ENCODE measurements at regions not wholly inside any gene's neighbourhood (a gene's known extent, or its start where the extent isn't known, plus 50 kb on each side); places are given as distances from the start of the nearest gene placed in this dataset.
"Not testable (repeated sequence)": the region's sequence is repeated elsewhere in the genome, so short reads cannot be mapped to it uniquely, and the experiment has no call there.

- intact Hi-C loops (cut with micrococcal nuclease), result no loop called here
- DNase-seq (no peak), ATAC-seq (no peak)
These were observed 339.2 kb upstream of the ADARB2 start for GRCh38 chr10:2076528-2076927.

GRCh38 chr10:2067015-2067414, 329.7 kb upstream of the ADARB2 start:
- no peak for ATAC-seq
- DNase-seq, result no peak

GRCh38 chr10:2054728-2055127, 317.4 kb upstream of the ADARB2 start:
- ATAC-seq (no peak), DNase-seq (no peak)
- intact Hi-C loops (cut with micrococcal nuclease), result no loop called here

More at GRCh38 chr10:2067015-2067414, 329.7 kb upstream of the ADARB2 start:
- intact Hi-C loops (cut with micrococcal nuclease), result no loop called here

- ATAC-seq, result no peak
- DNase-seq, result no peak
These were observed 316.5 kb upstream of the ADARB2 start for GRCh38 chr10:2053805-2054204.

GRCh38 chr10:2051108-2051507, 313.8 kb upstream of the ADARB2 start:
- intact Hi-C loops (cut with micrococcal nuclease), result no loop called here
- no peak for DNase-seq
- no peak for ATAC-seq

More at GRCh38 chr10:2053805-2054204, 316.5 kb upstream of the ADARB2 start:
- intact Hi-C loops (cut with micrococcal nuclease), result no loop called here

- no peak for DNase-seq
- intact Hi-C loops (cut with micrococcal nuclease), result no loop called here
- no peak for ATAC-seq
These were observed 312.2 kb upstream of the ADARB2 start for GRCh38 chr10:2049560-2049959.

GRCh38 chr10:2048337-2048973, 311.1 kb upstream of the ADARB2 start:
- ATAC-seq (no peak), DNase-seq (no peak)
- intact Hi-C loops (cut with micrococcal nuclease), result no loop called here

- intact Hi-C loops (cut with micrococcal nuclease), result no loop called here
- ATAC-seq, result no peak
These were observed 310.4 kb upstream of the ADARB2 start for GRCh38 chr10:2047679-2048078.

GRCh38 chr10:2043379-2043778, 306.1 kb upstream of the ADARB2 start:
- intact Hi-C loops (cut with micrococcal nuclease), result no loop called here
- DNase-seq (no peak), ATAC-seq (no peak)

More at GRCh38 chr10:2047679-2048078, 310.4 kb upstream of the ADARB2 start:
- no peak for DNase-seq

- DNase-seq, result no peak
- intact Hi-C loops (cut with micrococcal nuclease), result no loop called here
- no peak for ATAC-seq
These were observed 300.7 kb upstream of the ADARB2 start for GRCh38 chr10:2038036-2038435.

GRCh38 chr10:2037246-2037645, 299.9 kb upstream of the ADARB2 start:
- DNase-seq, result no peak
- ATAC-seq, result no peak
- intact Hi-C loops (cut with micrococcal nuclease), result no loop called here

- DNase-seq, result no peak
- no peak for ATAC-seq
- intact Hi-C loops (cut with micrococcal nuclease), result no loop called here
These were observed 298.9 kb upstream of the ADARB2 start for GRCh38 chr10:2036209-2036608.

- intact Hi-C loops (cut with micrococcal nuclease), result no loop called here
- DNase-seq, result no peak
- no peak for ATAC-seq
These were observed 292.7 kb upstream of the ADARB2 start for GRCh38 chr10:2030046-2030445.

- intact Hi-C loops (cut with micrococcal nuclease), result no loop called here
- DNase-seq, result no peak
- no peak for ATAC-seq
These were observed 289.6 kb upstream of the ADARB2 start for GRCh38 chr10:2026936-2027335.

- ATAC-seq; intact Hi-C loops (cut with micrococcal nuclease); DNase-seq: not testable (repeated sequence)
These were observed 287.4 kb upstream of the ADARB2 start for GRCh38 chr10:2024750-2025149.

- ATAC-seq, result no peak
- intact Hi-C loops (cut with micrococcal nuclease), result no loop called here
- no peak for DNase-seq
These were observed 286.4 kb upstream of the ADARB2 start for GRCh38 chr10:2023687-2024086.

GRCh38 chr10:2022401-2022800, 285.1 kb upstream of the ADARB2 start:
- intact Hi-C loops (cut with micrococcal nuclease), result no loop called here
- DNase-seq (no peak), ATAC-seq (no peak)

GRCh38 chr10:2020836-2021235, 283.5 kb upstream of the ADARB2 start:
- intact Hi-C loops (cut with micrococcal nuclease), result no loop called here
- DNase-seq, result no peak
- ATAC-seq, result no peak

GRCh38 chr10:2019803-2020202, 282.5 kb upstream of the ADARB2 start:
- intact Hi-C loops (cut with micrococcal nuclease), result no loop called here
- DNase-seq, result no peak
- ATAC-seq, result no peak

- ATAC-seq (no peak), DNase-seq (no peak)
- intact Hi-C loops (cut with micrococcal nuclease), result no loop called here
These were observed 282.0 kb upstream of the ADARB2 start for GRCh38 chr10:2019281-2019680.

- ATAC-seq (no peak), DNase-seq (no peak)
- intact Hi-C loops (cut with micrococcal nuclease), result no loop called here
These were observed 277.2 kb upstream of the ADARB2 start for GRCh38 chr10:2014541-2014940.

- intact Hi-C loops (cut with micrococcal nuclease), result no loop called here
- ATAC-seq, result no peak
- no peak for DNase-seq
These were observed 274.9 kb upstream of the ADARB2 start for GRCh38 chr10:2012209-2012608.

All from left ventricle myocardium superior (tissue), 1 donor.